Mesodermal cell (in vitro differentiated cells): ENCODE measurements at regions not wholly inside any gene's neighbourhood (a gene's known extent, or its start where the extent isn't known, plus 50 kb on each side); places are given as distances from the start of the nearest gene placed in this dataset.
"Not testable (repeated sequence)": the region's sequence is repeated elsewhere in the genome, so short reads cannot be mapped to it uniquely, and the experiment has no call there.

Experiments
- H3K27ac ChIP-seq: 2 replicates; pipeline ENCODE4 v1.7.0; 2013; ENCODE audit warnings: mild to moderate bottlenecking, low read depth, low read length, moderate library complexity; ENCODE audit not compliant: severe bottlenecking
- H3K36me3 ChIP-seq: 2 replicates; pipeline ENCODE4 v1.7.1; 2013; ENCODE audit warnings: mild to moderate bottlenecking, low read length, moderate library complexity; ENCODE audit not compliant: control insufficient read depth, insufficient read depth
- H3K4me1 ChIP-seq: one replicate; pipeline ENCODE4 v1.7.1; 2013; ENCODE audit warnings: mild to moderate bottlenecking, low read length; ENCODE audit not compliant: insufficient read depth, control insufficient read depth, poor library complexity, severe bottlenecking
- H3K4me3 ChIP-seq: 2 replicates; pipeline ENCODE4 v1.7.0; 2013; ENCODE audit warnings: low read length, control low read depth, mild to moderate bottlenecking; ENCODE audit not compliant: insufficient read depth, poor library complexity, severe bottlenecking; ENCODE audit errors: extremely low read depth
- H3K9me3 ChIP-seq: 2 replicates; pipeline ENCODE4 v1.7.1; 2013; ENCODE audit warnings: mild to moderate bottlenecking, low read length, moderate library complexity; ENCODE audit not compliant: control insufficient read depth
- WGBS, 2 experiments: methylation state at CpG; one replicate each; pipeline ENCODE4 v1.1.5; 2013; ENCODE audit warnings: missing lambda C conversion rate in 2 of 2; ENCODE audit not compliant: insufficient coverage in 2 of 2; 5-methylcytosine and 5-hydroxymethylcytosine counted together

GRCh38 chr22:33186816-33187215, 128.6 kb upstream of the SYN3 start:
- no peak overlapping the region for H3K27ac ChIP-seq
- no peak overlapping the region for H3K4me3 ChIP-seq
- no peaks in the 10 kb centered on the region for H3K4me1 ChIP-seq
- no CpG with 5 or more reads among the region's 2 CpGs for WGBS, 2 experiments
- H3K9me3 ChIP-seq = peaks cover 5% of the 10 kb centered on the region
- H3K36me3 ChIP-seq = no peaks in the 10 kb centered on the region

- Histone ChIP-seq H3K9me3 (peaks cover 5% of the 10 kb centered on the region), H3K36me3 (no peaks in the 10 kb centered on the region), H3K27ac (no peak overlapping the region), H3K4me1 (no peaks in the 10 kb centered on the region), H3K4me3 (no peak overlapping the region)
- 93 to 100% methylated on average over 2 to 4 of the region's 4 CpGs for WGBS, 2 experiments
These were observed 122.2 kb upstream of the SYN3 start for GRCh38 chr22:33180356-33180755.

GRCh38 chr22:33167998-33168790, 110.0 kb upstream of the SYN3 start:
- no peak overlapping the region for H3K27ac ChIP-seq
- H3K36me3 ChIP-seq = no peaks in the 10 kb centered on the region
- H3K4me1 ChIP-seq = no peaks in the 10 kb centered on the region
- H3K4me3 ChIP-seq = no peak overlapping the region
- WGBS, 2 experiments = 79% methylated on average over 2 of the region's 4 CpGs
- no peaks in the 10 kb centered on the region for H3K9me3 ChIP-seq

GRCh38 chr22:33166206-33166605, 108.0 kb upstream of the SYN3 start:
- no peaks in the 10 kb centered on the region for H3K4me1 ChIP-seq
- H3K9me3 ChIP-seq = no peaks in the 10 kb centered on the region
- H3K4me3 ChIP-seq = no peak overlapping the region
- no peak overlapping the region for H3K27ac ChIP-seq
- H3K36me3 ChIP-seq = no peaks in the 10 kb centered on the region
- 62 to 82% methylated on average over 6 to 7 of the region's 7 CpGs for WGBS, 2 experiments

- no peak overlapping the region for H3K27ac ChIP-seq
- 80 to 83% methylated on average over 1 to 2 of the region's 4 CpGs for WGBS, 2 experiments
- H3K4me3 ChIP-seq = no peak overlapping the region
- H3K9me3 ChIP-seq = no peaks in the 10 kb centered on the region
- H3K4me1 ChIP-seq = no peaks in the 10 kb centered on the region
- no peaks in the 10 kb centered on the region for H3K36me3 ChIP-seq
These were observed 105.6 kb upstream of the SYN3 start for GRCh38 chr22:33163815-33164214.

- no CpG with 5 or more reads among the region's 3 CpGs for WGBS, 2 experiments
- H3K4me3 ChIP-seq = no peak overlapping the region
These were observed 104.0 kb upstream of the SYN3 start for GRCh38 chr22:33162196-33162595.

GRCh38 chr22:33160525-33160924, 102.3 kb upstream of the SYN3 start:
- Histone ChIP-seq H3K4me3 (no peak overlapping the region), H3K27ac (no peak overlapping the region), H3K4me1 (no peaks in the 10 kb centered on the region), H3K36me3 (no peaks in the 10 kb centered on the region), H3K9me3 (no peaks in the 10 kb centered on the region)
- no CpG with 5 or more reads among the region's 1 CpG for WGBS, 2 experiments

More at GRCh38 chr22:33162196-33162595, 104.0 kb upstream of the SYN3 start:
- Histone ChIP-seq H3K36me3 (no peaks in the 10 kb centered on the region), H3K27ac (no peak overlapping the region), H3K4me1 (no peaks in the 10 kb centered on the region), H3K9me3 (no peaks in the 10 kb centered on the region)

- not testable (repeated sequence) for H3K9me3 ChIP-seq, H3K4me3 ChIP-seq, H3K27ac ChIP-seq, H3K4me1 ChIP-seq, H3K36me3 ChIP-seq
- no CpG with 5 or more reads among the region's 1 CpG for WGBS, 2 experiments
These were observed 96.8 kb upstream of the SYN3 start for GRCh38 chr22:33154967-33155366.

GRCh38 chr22:33149611-33150010, 91.4 kb upstream of the SYN3 start:
- Histone ChIP-seq H3K9me3 (no peaks in the 10 kb centered on the region), H3K4me1 (no peaks in the 10 kb centered on the region), H3K36me3 (no peaks in the 10 kb centered on the region), H3K27ac (peak overlapping the region; percentile 51), H3K4me3 (no peak overlapping the region)
- 75 to 89% methylated on average over 1 to 2 of the region's 2 CpGs for WGBS, 2 experiments

- H3K4me1 ChIP-seq = no peaks in the 10 kb centered on the region
- no peaks in the 10 kb centered on the region for H3K36me3 ChIP-seq
- H3K4me3 ChIP-seq = no peak overlapping the region
- H3K27ac ChIP-seq = no peak overlapping the region
- 83% methylated on average over 1 of the region's 1 CpG; no CpG with 5 or more reads in 1 of the 2 experiments for WGBS, 2 experiments
- no peaks in the 10 kb centered on the region for H3K9me3 ChIP-seq
These were observed 86.5 kb upstream of the SYN3 start for GRCh38 chr22:33144721-33145120.

- H3K27ac ChIP-seq = no peak overlapping the region
- H3K36me3 ChIP-seq = no peaks in the 10 kb centered on the region
- 90% methylated on average over 2 of the region's 4 CpGs for WGBS, 2 experiments
- no peaks in the 10 kb centered on the region for H3K4me1 ChIP-seq
- H3K9me3 ChIP-seq = no peaks in the 10 kb centered on the region
- H3K4me3 ChIP-seq = no peak overlapping the region
These were observed 84.3 kb upstream of the SYN3 start for GRCh38 chr22:33142282-33143055.
